Liver (tissue), 3 donors: ENCODE measurements at regions not wholly inside any gene's neighbourhood (a gene's known extent, or its start where the extent isn't known, plus 50 kb on each side); places are given as distances from the start of the nearest gene placed in this dataset.

Source experiments
- EGR1 ChIP-seq, 2 donors: IDR thresholded peaks; 2 replicates each; pipeline ENCODE4 v1.6.1; 2016 to 2018; ENCODE audit warnings: antibody characterized with exemption in 2 of 2, low read depth in 2 of 2
- GABPA ChIP-seq, 2 donors: IDR thresholded peaks in 1 of 2; conservative IDR thresholded peaks in 1 of 2; 2 replicates each; pipeline ENCODE4 v1.6.1; 2016; ENCODE audit warnings: antibody characterized with exemption in 2 of 2, mild to moderate bottlenecking in 1 of 2, moderate library complexity in 1 of 2
- JUND ChIP-seq, 2 donors: IDR thresholded peaks; 2 replicates each; pipeline ENCODE4 v1.6.1; 2016; ENCODE audit warnings: antibody characterized with exemption in 2 of 2
- RAD21 ChIP-seq, 2 donors: IDR thresholded peaks; 2 replicates each; pipeline ENCODE4 v1.6.1; 2016; ENCODE audit warnings: antibody characterized with exemption in 2 of 2, mild to moderate bottlenecking in 2 of 2
- RXRA ChIP-seq, 2 donors: IDR thresholded peaks; 2 replicates each; pipeline ENCODE4 v1.6.1; 2017 to 2018; ENCODE audit warnings: antibody characterized with exemption in 2 of 2, mild to moderate bottlenecking in 1 of 2
- SP1 ChIP-seq: IDR thresholded peaks from 2 replicates; pipeline ENCODE4 v1.6.1; 2018; ENCODE audit warnings: antibody characterized with exemption, mild to moderate bottlenecking
- TAF1 ChIP-seq: conservative IDR thresholded peaks from 2 replicates; pipeline ENCODE4 v1.6.1; 2016; ENCODE audit warnings: antibody characterized with exemption, mild to moderate bottlenecking
- TF ChIP-seq, protein P1 (sequence below): fragments of 150-350 bp; IDR thresholded peaks from 2 replicates; pipeline ENCODE4 v1.5.1; 2017; ENCODE audit warnings: improper control_type of control experiment, low read depth, low read length; ENCODE audit not compliant: missing input control
- TF ChIP-seq, protein P2 (sequence below): IDR thresholded peaks from 2 replicates; pipeline ENCODE4 v1.6.1; 2016; ENCODE audit warnings: antibody characterized with exemption, mild to moderate bottlenecking
- TF ChIP-seq, protein P3 (sequence below): IDR thresholded peaks from 2 replicates; pipeline ENCODE4 v1.6.1; 2016; ENCODE audit warnings: antibody characterized with exemption
- TF ChIP-seq, protein P4 (sequence below): IDR thresholded peaks from 2 replicates; pipeline ENCODE4 v1.6.1; 2016; ENCODE audit warnings: antibody characterized with exemption
- donor health status: healthy.
- donor health status: healthy.

DNA sequence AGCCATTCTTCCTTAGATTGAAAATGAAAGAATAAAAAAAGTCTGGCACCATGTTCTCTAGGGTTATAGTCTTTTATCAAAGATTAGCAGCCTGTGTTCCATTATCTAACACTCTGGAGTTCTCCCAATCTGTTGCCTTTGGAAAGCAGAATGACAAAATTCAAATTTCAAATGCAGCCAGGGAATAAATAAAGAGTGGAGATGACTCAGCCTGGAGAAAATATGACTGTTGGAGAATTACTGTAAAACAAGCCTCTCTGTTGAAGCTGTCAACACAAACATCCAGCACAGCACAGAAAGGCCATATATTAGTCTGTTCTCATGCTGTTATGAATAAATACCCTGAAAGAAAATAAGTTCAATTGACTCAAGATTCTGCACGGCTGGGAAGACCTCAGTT is 650.5 kb upstream of the SLC10A2 start:
- TF ChIP-seq GABPA (IDR thresholded peaks at IDR 0.05 in 1 of 2, conservative IDR thresholded peaks at IDR 0.05 in 1 of 2) (no peak), RAD21 (IDR thresholded peaks at IDR 0.05) (no peak), RXRA (IDR thresholded peaks at IDR 0.05) (no peak), SP1 (no peak), JUND (IDR thresholded peaks at IDR 0.05) (no peak), EGR1 (IDR thresholded peaks at IDR 0.05; ENCODE audit: low read depth in 2 of 2) (no peak), TAF1 (no peak)
- TF ChIP-seq, protein P1, sequence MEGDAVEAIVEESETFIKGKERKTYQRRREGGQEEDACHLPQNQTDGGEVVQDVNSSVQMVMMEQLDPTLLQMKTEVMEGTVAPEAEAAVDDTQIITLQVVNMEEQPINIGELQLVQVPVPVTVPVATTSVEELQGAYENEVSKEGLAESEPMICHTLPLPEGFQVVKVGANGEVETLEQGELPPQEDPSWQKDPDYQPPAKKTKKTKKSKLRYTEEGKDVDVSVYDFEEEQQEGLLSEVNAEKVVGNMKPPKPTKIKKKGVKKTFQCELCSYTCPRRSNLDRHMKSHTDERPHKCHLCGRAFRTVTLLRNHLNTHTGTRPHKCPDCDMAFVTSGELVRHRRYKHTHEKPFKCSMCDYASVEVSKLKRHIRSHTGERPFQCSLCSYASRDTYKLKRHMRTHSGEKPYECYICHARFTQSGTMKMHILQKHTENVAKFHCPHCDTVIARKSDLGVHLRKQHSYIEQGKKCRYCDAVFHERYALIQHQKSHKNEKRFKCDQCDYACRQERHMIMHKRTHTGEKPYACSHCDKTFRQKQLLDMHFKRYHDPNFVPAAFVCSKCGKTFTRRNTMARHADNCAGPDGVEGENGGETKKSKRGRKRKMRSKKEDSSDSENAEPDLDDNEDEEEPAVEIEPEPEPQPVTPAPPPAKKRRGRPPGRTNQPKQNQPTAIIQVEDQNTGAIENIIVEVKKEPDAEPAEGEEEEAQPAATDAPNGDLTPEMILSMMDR, result no peak
- TF ChIP-seq, protein P2, sequence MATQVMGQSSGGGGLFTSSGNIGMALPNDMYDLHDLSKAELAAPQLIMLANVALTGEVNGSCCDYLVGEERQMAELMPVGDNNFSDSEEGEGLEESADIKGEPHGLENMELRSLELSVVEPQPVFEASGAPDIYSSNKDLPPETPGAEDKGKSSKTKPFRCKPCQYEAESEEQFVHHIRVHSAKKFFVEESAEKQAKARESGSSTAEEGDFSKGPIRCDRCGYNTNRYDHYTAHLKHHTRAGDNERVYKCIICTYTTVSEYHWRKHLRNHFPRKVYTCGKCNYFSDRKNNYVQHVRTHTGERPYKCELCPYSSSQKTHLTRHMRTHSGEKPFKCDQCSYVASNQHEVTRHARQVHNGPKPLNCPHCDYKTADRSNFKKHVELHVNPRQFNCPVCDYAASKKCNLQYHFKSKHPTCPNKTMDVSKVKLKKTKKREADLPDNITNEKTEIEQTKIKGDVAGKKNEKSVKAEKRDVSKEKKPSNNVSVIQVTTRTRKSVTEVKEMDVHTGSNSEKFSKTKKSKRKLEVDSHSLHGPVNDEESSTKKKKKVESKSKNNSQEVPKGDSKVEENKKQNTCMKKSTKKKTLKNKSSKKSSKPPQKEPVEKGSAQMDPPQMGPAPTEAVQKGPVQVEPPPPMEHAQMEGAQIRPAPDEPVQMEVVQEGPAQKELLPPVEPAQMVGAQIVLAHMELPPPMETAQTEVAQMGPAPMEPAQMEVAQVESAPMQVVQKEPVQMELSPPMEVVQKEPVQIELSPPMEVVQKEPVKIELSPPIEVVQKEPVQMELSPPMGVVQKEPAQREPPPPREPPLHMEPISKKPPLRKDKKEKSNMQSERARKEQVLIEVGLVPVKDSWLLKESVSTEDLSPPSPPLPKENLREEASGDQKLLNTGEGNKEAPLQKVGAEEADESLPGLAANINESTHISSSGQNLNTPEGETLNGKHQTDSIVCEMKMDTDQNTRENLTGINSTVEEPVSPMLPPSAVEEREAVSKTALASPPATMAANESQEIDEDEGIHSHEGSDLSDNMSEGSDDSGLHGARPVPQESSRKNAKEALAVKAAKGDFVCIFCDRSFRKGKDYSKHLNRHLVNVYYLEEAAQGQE, result no peak
- TF ChIP-seq, protein P3, sequence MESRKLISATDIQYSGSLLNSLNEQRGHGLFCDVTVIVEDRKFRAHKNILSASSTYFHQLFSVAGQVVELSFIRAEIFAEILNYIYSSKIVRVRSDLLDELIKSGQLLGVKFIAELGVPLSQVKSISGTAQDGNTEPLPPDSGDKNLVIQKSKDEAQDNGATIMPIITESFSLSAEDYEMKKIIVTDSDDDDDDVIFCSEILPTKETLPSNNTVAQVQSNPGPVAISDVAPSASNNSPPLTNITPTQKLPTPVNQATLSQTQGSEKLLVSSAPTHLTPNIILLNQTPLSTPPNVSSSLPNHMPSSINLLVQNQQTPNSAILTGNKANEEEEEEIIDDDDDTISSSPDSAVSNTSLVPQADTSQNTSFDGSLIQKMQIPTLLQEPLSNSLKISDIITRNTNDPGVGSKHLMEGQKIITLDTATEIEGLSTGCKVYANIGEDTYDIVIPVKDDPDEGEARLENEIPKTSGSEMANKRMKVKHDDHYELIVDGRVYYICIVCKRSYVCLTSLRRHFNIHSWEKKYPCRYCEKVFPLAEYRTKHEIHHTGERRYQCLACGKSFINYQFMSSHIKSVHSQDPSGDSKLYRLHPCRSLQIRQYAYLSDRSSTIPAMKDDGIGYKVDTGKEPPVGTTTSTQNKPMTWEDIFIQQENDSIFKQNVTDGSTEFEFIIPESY, result no peak
- TF ChIP-seq, protein P4, sequence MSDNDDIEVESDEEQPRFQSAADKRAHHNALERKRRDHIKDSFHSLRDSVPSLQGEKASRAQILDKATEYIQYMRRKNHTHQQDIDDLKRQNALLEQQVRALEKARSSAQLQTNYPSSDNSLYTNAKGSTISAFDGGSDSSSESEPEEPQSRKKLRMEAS, result no peak
